Fibroblast of pulmonary artery (primary cell): ENCODE measurements at regions not wholly inside any gene's neighbourhood (a gene's known extent, or its start where the extent isn't known, plus 50 kb on each side); places are given as distances from the start of the nearest gene placed in this dataset.

ENCODE experiments used
- DNase-seq: peaks from one replicate; pipeline ENCODE4 v3.0.0-alpha.2; 2010; ENCODE audit warnings: low read depth
- H3K4me3 ChIP-seq: replicated peaks from 2 replicates; pipeline ENCODE4 v1.5.1; 2011; ENCODE audit warnings: low read depth, mild to moderate bottlenecking, control low read depth, low read length, moderate library complexity
- CTCF ChIP-seq: IDR thresholded peaks from 2 replicates; pipeline ENCODE4 v1.5.1; 2011; ENCODE audit warnings: mild to moderate bottlenecking, control low read depth, low read length, inconsistent platforms; ENCODE audit errors: missing control alignments

GRCh38 chr2:6665093-6666045, 200.3 kb downstream of the CMPK2 start:
- H3K4me3 ChIP-seq, result no peak overlapping the region
- TF ChIP-seq CTCF, result no peak
- no peak for DNase-seq

GRCh38 chr2:6667326-6667725, 198.4 kb downstream of the CMPK2 start:
- TF ChIP-seq CTCF, result no peak
- no peak overlapping the region for H3K4me3 ChIP-seq
- no peak for DNase-seq

- no peak for DNase-seq
- no peak for TF ChIP-seq CTCF
- H3K4me3 ChIP-seq, result no peak overlapping the region
These were observed 193.8 kb downstream of the CMPK2 start for GRCh38 chr2:6671913-6672312.

GRCh38 chr2:6674381-6674780, 191.3 kb downstream of the CMPK2 start:
- no peak for DNase-seq
- no peak for TF ChIP-seq CTCF
- no peak overlapping the region for H3K4me3 ChIP-seq

- TF ChIP-seq CTCF, result no peak
- no peak overlapping the region for H3K4me3 ChIP-seq
- DNase-seq, result no peak
These were observed 189.9 kb downstream of the CMPK2 start for GRCh38 chr2:6675791-6676190.

- no peak for DNase-seq
- TF ChIP-seq CTCF, result no peak
- no peak overlapping the region for H3K4me3 ChIP-seq
These were observed 189.5 kb downstream of the CMPK2 start for GRCh38 chr2:6676241-6676640.

- no peak for TF ChIP-seq CTCF
- no peak for DNase-seq
- no peak overlapping the region for H3K4me3 ChIP-seq
These were observed 188.9 kb downstream of the CMPK2 start for GRCh38 chr2:6676776-6677175.
